ENCODE measurements at regions not wholly inside any gene's neighbourhood (a gene's known extent, or its start where the extent isn't known, plus 50 kb on each side); places are given as distances from the start of the nearest gene placed in this dataset.

DNA sequence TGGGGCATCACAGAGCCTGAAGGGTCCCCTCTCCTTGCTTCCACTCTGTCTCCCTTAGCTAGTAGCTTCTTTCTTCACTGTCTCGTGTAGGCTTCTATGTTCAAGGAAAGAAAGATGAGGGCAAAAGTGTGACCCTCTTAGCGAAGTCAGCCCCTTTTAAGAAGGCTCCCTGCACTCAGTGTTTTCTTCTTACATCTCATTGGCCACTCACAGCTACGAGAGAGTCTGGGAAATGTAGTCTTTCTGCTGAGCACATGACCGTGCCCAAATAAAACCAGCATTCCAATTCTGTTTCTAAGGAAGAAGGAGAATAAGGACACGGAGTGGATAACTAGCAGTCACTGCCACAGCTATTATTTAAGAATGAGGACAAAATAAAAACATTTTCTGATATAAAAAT is 104.9 kb upstream of the TNR start:
- Mint-ChIP-seq H3K27ac (no peak overlapping the region), H3K4me3 (no peak overlapping the region)

DNA sequence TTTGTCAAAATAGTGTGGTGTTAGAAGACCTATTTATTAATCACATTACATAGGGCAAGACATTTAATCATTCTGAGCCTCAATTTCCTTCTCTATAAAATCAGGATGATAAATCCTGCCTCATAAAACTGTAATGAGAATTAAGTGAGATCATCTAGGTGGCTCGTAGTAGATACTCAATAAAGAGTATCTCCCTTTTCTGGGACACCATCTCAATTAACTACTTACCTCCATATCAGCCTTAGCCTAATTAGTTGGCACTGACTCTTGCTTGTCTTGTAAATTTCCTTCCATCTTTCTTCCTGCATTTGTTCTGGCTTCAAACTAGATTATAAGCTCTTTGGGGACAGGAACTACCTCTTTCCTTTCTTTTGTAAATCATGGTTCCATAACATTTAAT is 102.6 kb upstream of the TNR start:
- Mint-ChIP-seq H3K27ac (no peak overlapping the region), H3K9me3 (no peaks in the 10 kb centered on the region)

More for the DNA sequence above, 104.9 kb upstream of the TNR start:
- H3K9me3 Mint-ChIP-seq, result no peaks in the 10 kb centered on the region
- no peaks in the 10 kb centered on the region for H3K36me3 Mint-ChIP-seq
- no peaks in the 10 kb centered on the region for H3K4me1 Mint-ChIP-seq
- no peak for DNase-seq
- H3K27me3 Mint-ChIP-seq, result peaks cover 15% of the 10 kb centered on the region

DNA sequence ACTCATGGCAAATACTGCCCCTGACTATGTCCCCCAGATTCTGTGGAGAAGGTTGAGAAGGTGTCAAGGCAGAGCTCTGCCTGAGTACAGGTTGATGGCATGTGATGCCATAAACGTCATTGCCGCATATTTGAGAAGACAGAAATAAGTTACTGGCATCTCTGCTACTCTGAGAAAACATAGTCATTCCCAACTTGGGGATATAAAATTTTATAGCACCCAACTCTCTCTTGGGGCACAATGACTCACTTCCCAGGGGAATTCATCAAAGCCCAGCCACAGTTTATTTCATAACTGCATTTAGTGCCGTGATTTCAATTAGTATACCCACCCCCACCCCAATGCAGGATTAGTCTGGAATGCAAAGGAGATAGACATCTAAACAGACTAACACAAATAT is 101.9 kb upstream of the TNR start:
- Mint-ChIP-seq H3K9me3 (no peaks in the 10 kb centered on the region), H3K27ac (no peak overlapping the region), H3K4me1 (no peaks in the 10 kb centered on the region), H3K4me3 (no peak overlapping the region), H3K27me3 (peaks cover 28% of the 10 kb centered on the region), H3K36me3 (no peaks in the 10 kb centered on the region)
- DNase-seq, result no peak

More for the DNA sequence above, 102.6 kb upstream of the TNR start:
- no peaks in the 10 kb centered on the region for H3K4me1 Mint-ChIP-seq
- peaks cover 22% of the 10 kb centered on the region for H3K27me3 Mint-ChIP-seq
- H3K36me3 Mint-ChIP-seq, result no peaks in the 10 kb centered on the region
- no peak overlapping the region for H3K4me3 Mint-ChIP-seq
- no peak for DNase-seq

DNA sequence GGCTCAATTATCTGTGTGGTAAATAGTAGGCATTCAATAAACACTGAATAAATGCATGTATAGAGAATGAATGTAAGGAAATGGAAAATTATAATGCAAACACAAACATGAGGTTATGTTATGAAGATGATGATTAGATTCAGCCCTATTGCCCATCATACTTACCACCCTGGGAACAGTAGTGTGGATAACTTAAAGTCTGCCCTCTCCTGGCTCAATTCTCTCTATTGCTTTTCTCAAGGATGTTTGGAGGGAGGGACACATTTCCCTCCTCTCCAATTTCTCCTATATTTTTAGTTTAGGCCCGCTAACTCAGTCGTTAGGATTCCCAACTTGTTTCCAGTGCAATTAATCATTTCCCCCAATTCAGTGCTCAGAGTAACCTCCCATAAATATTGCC is 101.5 kb upstream of the TNR start:
- Mint-ChIP-seq H3K9me3 (no peaks in the 10 kb centered on the region), H3K4me1 (no peaks in the 10 kb centered on the region)

DNA sequence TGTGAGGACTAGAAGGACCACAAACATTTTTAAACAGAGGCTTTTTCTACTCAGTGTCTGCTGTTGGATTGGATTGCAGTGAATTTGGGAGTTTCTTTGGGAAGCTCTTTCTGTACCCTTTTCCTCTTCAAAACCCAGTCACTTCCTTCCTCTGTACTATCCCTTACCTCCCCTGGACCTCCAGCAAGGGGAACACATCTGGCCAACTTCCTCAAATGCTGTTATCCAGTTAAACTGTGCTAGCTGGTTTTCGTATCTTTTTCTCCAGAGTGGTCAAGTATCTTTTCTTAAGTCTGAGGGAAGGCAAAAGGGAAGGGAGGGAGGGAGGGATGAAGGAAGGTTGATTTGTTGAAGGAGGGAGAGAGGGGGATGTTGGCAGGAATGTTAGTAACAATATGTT is 99.2 kb upstream of the TNR start:
- Mint-ChIP-seq H3K9me3 (no peaks in the 10 kb centered on the region), H3K36me3 (no peaks in the 10 kb centered on the region), H3K27ac (no peak overlapping the region), H3K4me3 (no peak overlapping the region), H3K27me3 (peaks cover 40% of the 10 kb centered on the region), H3K4me1 (no peaks in the 10 kb centered on the region)
- no peak for DNase-seq

More for the DNA sequence above, 101.5 kb upstream of the TNR start:
- DNase-seq, result no peak
- Mint-ChIP-seq H3K36me3 (no peaks in the 10 kb centered on the region), H3K27ac (no peak overlapping the region), H3K27me3 (peaks cover 32% of the 10 kb centered on the region), H3K4me3 (no peak overlapping the region)

DNA sequence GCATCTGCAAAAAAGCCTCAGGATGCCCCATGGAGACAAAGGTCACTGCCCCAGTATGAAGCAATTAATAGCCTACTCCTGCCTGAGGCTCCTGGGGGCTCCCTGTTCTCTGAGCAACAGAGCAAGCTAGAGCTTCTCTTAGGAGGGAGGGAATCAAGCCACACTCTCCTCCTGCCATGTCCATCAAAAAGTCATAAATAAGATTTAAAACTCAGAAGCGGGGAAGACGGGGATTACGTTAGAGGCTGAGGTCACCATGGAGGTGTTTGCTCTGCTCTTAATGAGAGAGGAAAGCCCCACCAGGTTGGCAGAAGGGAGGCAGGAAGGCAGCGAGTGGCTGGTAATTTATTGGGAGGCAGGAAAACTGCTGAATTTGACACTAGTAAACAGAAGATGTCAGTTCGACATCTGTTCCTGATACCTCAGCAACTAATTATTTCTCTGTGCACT is 98.4 kb upstream of the TNR start:
- no peak for DNase-seq
- no peaks in the 10 kb centered on the region for H3K9me3 Mint-ChIP-seq
- H3K4me1 Mint-ChIP-seq, result no peaks in the 10 kb centered on the region

DNA sequence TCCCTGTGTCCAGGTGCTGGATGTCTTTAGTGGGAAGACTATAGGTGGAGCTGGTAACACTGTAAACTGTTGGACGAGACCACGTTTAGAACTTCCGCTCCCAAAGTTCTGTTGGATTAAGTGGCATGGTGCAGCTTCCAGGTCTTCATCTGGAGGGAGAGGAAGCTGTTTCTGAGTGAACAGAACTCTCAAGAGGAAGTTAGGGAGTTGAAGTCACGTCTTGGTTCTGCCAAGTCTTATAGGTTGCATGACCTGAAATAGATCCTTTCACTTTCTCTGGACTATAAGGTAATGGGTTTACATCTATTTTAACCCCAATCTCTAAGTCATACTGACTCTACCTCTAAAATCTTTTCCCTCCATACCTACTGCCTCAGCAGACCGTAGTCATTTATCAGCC is 97.4 kb upstream of the TNR start:
- Mint-ChIP-seq H3K4me3 (no peak overlapping the region), H3K9me3 (no peaks in the 10 kb centered on the region), H3K27me3 (peaks cover 43% of the 10 kb centered on the region), H3K36me3 (no peaks in the 10 kb centered on the region), H3K27ac (no peak overlapping the region), H3K4me1 (no peaks in the 10 kb centered on the region)
- DNase-seq, result no peak

More for the DNA sequence above, 98.4 kb upstream of the TNR start:
- Mint-ChIP-seq H3K27ac (no peak overlapping the region), H3K27me3 (peaks cover 43% of the 10 kb centered on the region), H3K4me3 (no peak overlapping the region), H3K36me3 (no peaks in the 10 kb centered on the region)

DNA sequence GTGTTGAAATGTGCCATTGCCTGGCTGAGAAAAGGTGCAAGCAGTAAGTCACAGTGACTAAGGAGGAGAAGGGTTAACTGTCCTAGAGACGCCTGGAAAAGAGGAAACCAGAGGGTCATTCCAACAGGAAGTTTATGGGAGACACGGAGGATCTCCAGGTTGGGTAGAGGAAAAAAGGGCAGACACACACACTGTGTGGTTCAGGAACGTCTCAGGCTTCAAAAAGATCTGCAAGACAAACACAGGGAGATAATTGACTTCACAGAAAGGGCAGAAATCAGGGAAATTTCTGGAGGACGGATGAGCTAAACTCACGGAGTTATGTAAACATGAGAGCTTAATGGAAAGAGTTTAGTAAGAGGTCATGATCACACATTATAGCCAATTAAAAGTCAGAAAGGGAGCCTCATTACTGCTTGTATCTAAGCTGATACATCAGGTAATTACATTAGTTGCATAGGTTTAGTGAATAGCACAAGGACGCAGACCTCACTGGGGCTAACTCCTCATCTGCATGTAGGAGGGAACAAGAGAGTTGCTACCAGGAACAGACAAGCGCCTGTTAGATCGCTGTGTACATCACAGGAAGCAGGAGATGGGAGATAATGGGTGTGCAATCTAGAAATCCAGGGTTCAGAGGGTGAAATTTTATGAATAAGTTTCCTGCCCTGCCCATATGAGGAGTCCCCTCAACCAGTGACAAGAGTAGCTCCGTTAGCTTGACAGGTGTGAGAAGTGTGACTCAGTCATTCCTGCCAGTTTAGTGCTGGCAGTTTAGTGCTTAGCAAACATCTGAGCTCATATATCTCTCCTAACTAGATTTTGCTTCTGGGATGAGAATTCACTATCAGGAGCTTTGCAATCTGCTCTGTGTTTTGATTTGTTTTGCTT is 96.6 kb upstream of the TNR start:
- no peak overlapping the region for H3K27ac Mint-ChIP-seq

DNA sequence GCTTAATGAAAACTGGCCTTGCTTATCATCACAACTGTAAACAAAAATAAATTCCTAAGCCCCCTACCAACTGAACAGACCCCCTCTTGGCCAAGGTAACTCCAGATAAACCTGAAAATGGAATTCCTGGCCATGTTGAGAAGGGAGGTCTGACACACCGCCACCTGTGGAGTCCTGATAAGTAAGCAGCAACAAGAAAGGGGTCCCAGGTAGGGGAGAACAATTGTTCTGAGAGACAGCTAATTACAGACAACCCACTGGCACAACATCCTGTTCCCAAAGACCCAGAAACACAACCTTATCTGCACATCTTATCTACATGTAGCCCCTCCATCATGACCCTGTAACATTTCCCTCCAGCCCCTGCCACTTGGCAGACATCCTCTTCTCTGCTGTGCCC is 91.2 kb upstream of the TNR start:
- no peak for DNase-seq
- Mint-ChIP-seq H3K9me3 (peaks cover 9% of the 10 kb centered on the region), H3K4me3 (no peak overlapping the region), H3K27me3 (peaks cover 21% of the 10 kb centered on the region), H3K36me3 (no peaks in the 10 kb centered on the region), H3K4me1 (no peaks in the 10 kb centered on the region), H3K27ac (no peak overlapping the region)

More for the DNA sequence above, 96.6 kb upstream of the TNR start:
- Mint-ChIP-seq H3K4me3 (no peak overlapping the region), H3K9me3 (no peaks in the 10 kb centered on the region), H3K27me3 (peaks cover 41% of the 10 kb centered on the region), H3K36me3 (no peaks in the 10 kb centered on the region), H3K4me1 (no peaks in the 10 kb centered on the region)
- DNase-seq, result no peak

DNA sequence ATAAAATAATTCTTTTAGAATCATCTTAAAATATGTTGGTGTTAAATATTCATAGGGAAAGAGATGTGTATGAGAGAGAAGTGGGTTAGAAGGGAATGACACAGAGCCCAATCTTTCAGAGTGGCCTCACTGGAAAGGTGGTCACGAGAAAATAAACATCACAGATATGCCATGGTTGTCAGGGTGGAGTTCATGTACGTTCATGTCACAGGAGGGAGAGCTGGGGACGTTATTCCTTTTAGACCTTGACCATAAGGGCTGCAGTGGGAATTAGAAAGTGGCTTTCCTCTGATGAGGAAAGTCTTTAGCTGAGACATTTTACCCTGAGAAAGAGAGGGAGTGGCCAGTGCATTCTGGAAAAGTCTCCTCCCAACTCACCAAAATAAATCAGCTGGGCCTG is 90.6 kb upstream of the TNR start:
- peaks cover 24% of the 10 kb centered on the region for H3K27me3 Mint-ChIP-seq
- H3K27ac Mint-ChIP-seq, result no peak overlapping the region
- H3K36me3 Mint-ChIP-seq, result no peaks in the 10 kb centered on the region
- no peak for DNase-seq
- no peaks in the 10 kb centered on the region for H3K4me1 Mint-ChIP-seq
- H3K4me3 Mint-ChIP-seq, result no peak overlapping the region
- peaks cover 9% of the 10 kb centered on the region for H3K9me3 Mint-ChIP-seq

DNA sequence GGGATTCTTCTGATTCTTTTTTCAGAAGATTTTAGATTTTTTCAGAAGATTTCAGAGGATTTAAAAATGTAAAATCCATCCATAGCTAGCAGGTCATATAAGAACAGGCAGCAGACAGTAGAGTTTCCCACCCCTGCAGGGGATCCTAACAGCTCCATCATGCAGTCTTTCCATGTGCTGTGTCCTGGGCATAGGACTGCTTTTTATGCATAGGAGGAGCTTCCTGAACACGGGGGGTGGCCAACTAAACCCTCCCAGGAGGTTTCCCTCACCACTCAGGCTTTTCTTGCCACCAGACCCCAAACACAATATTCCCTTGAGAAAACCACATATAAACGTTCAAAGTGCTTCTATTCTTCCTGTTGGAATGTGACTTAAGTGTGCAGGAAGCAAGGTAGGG is 90.1 kb upstream of the TNR start:
- Mint-ChIP-seq H3K4me1 (no peaks in the 10 kb centered on the region), H3K27me3 (peaks cover 24% of the 10 kb centered on the region), H3K4me3 (no peak overlapping the region), H3K9me3 (peaks cover 9% of the 10 kb centered on the region), H3K36me3 (no peaks in the 10 kb centered on the region), H3K27ac (no peak overlapping the region)
- no peak for DNase-seq

DNA sequence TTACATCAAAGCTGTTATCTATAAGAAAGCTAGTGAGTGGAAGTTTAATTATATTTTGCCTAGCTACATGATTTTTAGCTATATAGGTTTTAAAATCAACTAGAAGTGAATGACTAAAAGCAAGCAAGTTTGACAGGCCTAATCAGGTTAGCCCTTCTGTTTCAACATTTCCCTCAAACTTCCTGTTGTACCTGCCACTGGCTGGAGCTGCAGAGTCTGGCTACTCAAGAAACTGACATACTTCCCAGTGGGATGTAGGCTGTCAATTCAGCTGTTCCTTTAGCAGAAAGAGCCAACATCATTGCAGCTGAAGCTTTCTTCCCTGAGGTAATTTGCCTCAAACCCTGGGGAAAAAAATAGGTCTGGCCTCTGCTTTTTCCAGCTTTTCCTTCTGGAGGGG is 87.1 kb upstream of the TNR start:
- DNase-seq, result no peak
- H3K4me3 Mint-ChIP-seq, result no peak overlapping the region
- no peaks in the 10 kb centered on the region for H3K4me1 Mint-ChIP-seq
- no peak overlapping the region for H3K27ac Mint-ChIP-seq
- peaks cover 13% of the 10 kb centered on the region for H3K27me3 Mint-ChIP-seq
- H3K36me3 Mint-ChIP-seq, result no peaks in the 10 kb centered on the region
- peaks cover 9% of the 10 kb centered on the region for H3K9me3 Mint-ChIP-seq

DNA sequence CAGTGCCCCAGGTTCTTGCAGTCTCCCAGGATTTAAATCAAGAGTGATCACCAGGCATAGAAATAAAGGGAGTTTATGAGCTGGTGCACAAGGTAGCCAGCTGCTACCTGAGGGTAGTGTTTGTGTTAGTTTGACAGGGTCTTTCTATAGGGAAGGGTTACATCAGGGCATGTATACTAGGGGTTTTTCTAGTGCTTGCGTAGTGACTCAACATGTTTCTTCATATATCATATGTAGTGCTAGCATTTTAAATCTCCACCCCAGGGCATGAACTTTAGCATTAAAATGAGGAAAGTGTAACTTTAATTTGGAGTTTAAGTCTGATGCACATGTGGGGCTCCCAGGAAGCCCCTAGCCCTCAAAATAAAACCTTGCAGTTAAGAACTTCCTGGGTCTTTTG is 86.5 kb upstream of the TNR start:
- H3K27ac Mint-ChIP-seq, result no peak overlapping the region
- no peaks in the 10 kb centered on the region for H3K36me3 Mint-ChIP-seq
- no peaks in the 10 kb centered on the region for H3K4me1 Mint-ChIP-seq
- H3K27me3 Mint-ChIP-seq, result peaks cover 13% of the 10 kb centered on the region
- no peak for DNase-seq
- peaks cover 7% of the 10 kb centered on the region for H3K9me3 Mint-ChIP-seq
- H3K4me3 Mint-ChIP-seq, result no peak overlapping the region

DNA sequence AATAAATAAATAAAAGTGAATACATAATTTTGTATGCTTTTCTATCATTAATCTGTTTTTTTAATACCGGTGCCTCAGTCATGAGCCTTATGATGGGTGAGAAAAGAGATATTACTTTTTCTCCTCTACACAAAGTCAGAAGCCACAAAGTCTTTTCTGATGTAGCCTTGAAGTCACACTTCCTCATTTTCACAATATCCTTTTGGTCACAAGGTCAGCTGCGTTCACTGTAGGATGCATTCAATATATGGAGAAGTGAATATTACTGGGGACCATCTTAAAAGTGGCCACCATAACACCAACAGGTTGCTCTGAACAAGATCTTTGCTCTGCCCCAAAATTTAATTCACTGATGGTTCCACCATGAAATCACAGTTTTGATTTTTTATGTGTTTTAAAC is 83.3 kb upstream of the TNR start:
- no peak overlapping the region for H3K27ac Mint-ChIP-seq
- H3K4me1 Mint-ChIP-seq, result no peaks in the 10 kb centered on the region
- H3K27me3 Mint-ChIP-seq, result peaks cover 19% of the 10 kb centered on the region
- no peaks in the 10 kb centered on the region for H3K36me3 Mint-ChIP-seq
- H3K4me3 Mint-ChIP-seq, result no peak overlapping the region
- H3K9me3 Mint-ChIP-seq, result no peaks in the 10 kb centered on the region
- no peak for DNase-seq

DNA sequence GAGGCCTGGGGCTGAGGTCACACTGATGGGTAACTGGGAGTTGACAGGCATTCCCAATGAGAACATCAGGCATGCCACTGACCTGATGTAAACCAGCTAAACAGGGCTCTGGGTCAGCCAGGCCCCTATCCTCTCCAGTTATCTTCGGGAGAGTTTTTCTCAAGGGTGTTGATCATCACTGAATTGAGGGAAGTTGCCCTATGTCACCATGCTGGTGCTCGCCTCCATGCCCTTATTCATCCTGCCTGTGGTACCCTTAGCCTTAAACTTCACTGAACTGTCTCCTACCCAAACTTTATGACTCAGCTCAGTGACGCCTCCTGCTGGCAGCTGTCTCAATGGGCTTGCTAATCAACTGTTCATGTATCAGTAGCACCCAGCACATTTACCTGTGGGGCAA is 80.7 kb upstream of the TNR start:
- H3K27ac Mint-ChIP-seq, result no peak overlapping the region
- H3K4me1 Mint-ChIP-seq, result no peaks in the 10 kb centered on the region
- peaks cover 12% of the 10 kb centered on the region for H3K27me3 Mint-ChIP-seq
- no peaks in the 10 kb centered on the region for H3K9me3 Mint-ChIP-seq
- no peak overlapping the region for H3K4me3 Mint-ChIP-seq
- no peaks in the 10 kb centered on the region for H3K36me3 Mint-ChIP-seq
- DNase-seq, result peak; percentile 2

DNA sequence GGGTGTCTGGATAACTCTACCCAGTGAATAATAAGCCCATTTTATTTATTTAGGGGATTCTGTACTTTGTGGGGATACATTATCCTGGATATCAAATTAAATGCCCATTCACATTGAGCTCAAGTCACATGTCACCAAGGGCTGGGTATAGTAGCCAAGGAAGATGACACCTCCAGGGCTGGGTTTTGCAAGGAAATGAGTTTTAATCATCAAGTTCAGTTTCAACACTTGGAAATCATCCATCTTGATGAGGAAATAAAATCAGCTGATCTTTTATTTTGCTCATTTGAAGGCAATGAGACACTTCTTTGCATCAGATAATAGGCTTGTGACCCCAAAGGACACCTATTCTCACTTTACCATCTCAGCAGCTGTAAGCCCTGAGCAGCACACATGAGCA is 80.0 kb upstream of the TNR start:
- no peak for DNase-seq
- Mint-ChIP-seq H3K9me3 (no peaks in the 10 kb centered on the region), H3K27me3 (peaks cover 10% of the 10 kb centered on the region), H3K4me3 (no peak overlapping the region), H3K36me3 (no peaks in the 10 kb centered on the region), H3K4me1 (no peaks in the 10 kb centered on the region), H3K27ac (no peak overlapping the region)

All from activated naive CD8-positive, alpha-beta T cell treated with anti-CD3 and anti-CD28 coated beads for 36 hours (primary cell).